H4 (cell line): ENCODE measurements at regions not wholly inside any gene's neighbourhood (a gene's known extent, or its start where the extent isn't known, plus 50 kb on each side); places are given as distances from the start of the nearest gene placed in this dataset.

ENCODE experiments used
- DNase-seq: peaks from one replicate; pipeline ENCODE4 v3.0.0-alpha.2; 2015; ENCODE audit warnings: low spot score

GRCh38 chrX:94041881-94042280 is 367.9 kb downstream of the FAM133A start:
- no peak for DNase-seq

- DNase-seq: no peak
Measured at GRCh38 chrX:94045724-94046123, 371.7 kb downstream of the FAM133A start.

- DNase-seq: no peak
Measured at GRCh38 chrX:94051926-94052325, 377.9 kb downstream of the FAM133A start.

GRCh38 chrX:94053575-94053974 is 379.6 kb downstream of the FAM133A start:
- DNase-seq: peak; percentile 9

GRCh38 chrX:94057385-94057784 is 383.4 kb downstream of the FAM133A start:
- DNase-seq: peak; percentile 48

- DNase-seq: peak; percentile 14
Measured at GRCh38 chrX:94058728-94059382, 384.8 kb downstream of the FAM133A start.

- no peak for DNase-seq
Measured at GRCh38 chrX:94065091-94065490, 391.1 kb downstream of the FAM133A start.

- no peak for DNase-seq
Measured at GRCh38 chrX:94089149-94089548, 415.1 kb downstream of the FAM133A start.

GRCh38 chrX:94097868-94098267 is 423.9 kb downstream of the FAM133A start:
- DNase-seq: no peak

GRCh38 chrX:94107981-94108380 is 434.0 kb downstream of the FAM133A start:
- no peak for DNase-seq

- DNase-seq: no peak
Measured at GRCh38 chrX:94114362-94114761, 440.4 kb downstream of the FAM133A start.

GRCh38 chrX:94121799-94122198 is 447.8 kb downstream of the FAM133A start:
- no peak for DNase-seq

- DNase-seq: peak; percentile 25
Measured at GRCh38 chrX:94123062-94123461, 449.1 kb downstream of the FAM133A start.

GRCh38 chrX:94162971-94163370 is 489.0 kb downstream of the FAM133A start:
- no peak for DNase-seq

GRCh38 chrX:94178145-94178788 is 504.3 kb downstream of the FAM133A start:
- peak; percentile 74 for DNase-seq

- peak; percentile 12 for DNase-seq
Measured at GRCh38 chrX:94204524-94204923, 530.5 kb downstream of the FAM133A start.

- no peak for DNase-seq
Measured at GRCh38 chrX:94216738-94217137, 542.7 kb downstream of the FAM133A start.

- no peak for DNase-seq
Measured at GRCh38 chrX:94252211-94252610, 578.2 kb downstream of the FAM133A start.

GRCh38 chrX:94256396-94256795 is 582.4 kb downstream of the FAM133A start:
- DNase-seq: no peak

GRCh38 chrX:94265323-94265722 is 591.3 kb downstream of the FAM133A start:
- no peak for DNase-seq

- no peak for DNase-seq
Measured at GRCh38 chrX:94288325-94288724, 614.3 kb downstream of the FAM133A start.

GRCh38 chrX:94288972-94289371 is 615.0 kb downstream of the FAM133A start:
- no peak for DNase-seq

GRCh38 chrX:94302446-94302845 is 628.4 kb downstream of the FAM133A start:
- DNase-seq: no peak

GRCh38 chrX:94329182-94329581 is 655.2 kb downstream of the FAM133A start:
- DNase-seq: no peak
